ENCODE measurements at regions not wholly inside any gene's neighbourhood (a gene's known extent, or its start where the extent isn't known, plus 50 kb on each side); places are given as distances from the start of the nearest gene placed in this dataset.

GRCh38 chr3:110550511-110550910, 521.1 kb upstream of the NECTIN3 start:
- DNase-seq: no peak

GRCh38 chr3:110562621-110563020, 509.0 kb upstream of the NECTIN3 start:
- no peak for DNase-seq

GRCh38 chr3:110564674-110565073, 506.9 kb upstream of the NECTIN3 start:
- DNase-seq: no peak

- DNase-seq: no peak
Observed at GRCh38 chr3:110567029-110567428, 504.6 kb upstream of the NECTIN3 start.

- no peak for DNase-seq
Observed at GRCh38 chr3:110568246-110568645, 503.4 kb upstream of the NECTIN3 start.

- DNase-seq: no peak
Observed at GRCh38 chr3:110569073-110569472, 502.5 kb upstream of the NECTIN3 start.

- DNase-seq: no peak
Observed at GRCh38 chr3:110575702-110576101, 495.9 kb upstream of the NECTIN3 start.

- DNase-seq: no peak
Observed at GRCh38 chr3:110576960-110577359, 494.7 kb upstream of the NECTIN3 start.

- no peak for DNase-seq
Observed at GRCh38 chr3:110577854-110578253, 493.8 kb upstream of the NECTIN3 start.

GRCh38 chr3:110579840-110580550, 491.6 kb upstream of the NECTIN3 start:
- DNase-seq: no peak

GRCh38 chr3:110583373-110583935, 488.2 kb upstream of the NECTIN3 start:
- no peak for DNase-seq

GRCh38 chr3:110588906-110589305, 482.7 kb upstream of the NECTIN3 start:
- no peak for DNase-seq

- DNase-seq: no peak
Observed at GRCh38 chr3:110589341-110589740, 482.3 kb upstream of the NECTIN3 start.

GRCh38 chr3:110593749-110594148, 477.9 kb upstream of the NECTIN3 start:
- no peak for DNase-seq

- DNase-seq: no peak
Observed at GRCh38 chr3:110598847-110599490, 472.6 kb upstream of the NECTIN3 start.

- DNase-seq: no peak
Observed at GRCh38 chr3:110608566-110608965, 463.1 kb upstream of the NECTIN3 start.

GRCh38 chr3:110612045-110612444, 459.6 kb upstream of the NECTIN3 start:
- DNase-seq: no peak

GRCh38 chr3:110614186-110614585, 457.4 kb upstream of the NECTIN3 start:
- DNase-seq: no peak

- DNase-seq: no peak
Observed at GRCh38 chr3:110615454-110615853, 456.2 kb upstream of the NECTIN3 start.

- no peak for DNase-seq
Observed at GRCh38 chr3:110618512-110619226, 452.9 kb upstream of the NECTIN3 start.

- no peak for DNase-seq
Observed at GRCh38 chr3:110620118-110620517, 451.5 kb upstream of the NECTIN3 start.

GRCh38 chr3:110623571-110623970, 448.0 kb upstream of the NECTIN3 start:
- no peak for DNase-seq

- no peak for DNase-seq
Observed at GRCh38 chr3:110624576-110624975, 447.0 kb upstream of the NECTIN3 start.

Data from C1 segment of cervical spinal cord (tissue), 14 donors.